ENCODE measurements at regions not wholly inside any gene's neighbourhood (a gene's known extent, or its start where the extent isn't known, plus 50 kb on each side); places are given as distances from the start of the nearest gene placed in this dataset.

DNA sequence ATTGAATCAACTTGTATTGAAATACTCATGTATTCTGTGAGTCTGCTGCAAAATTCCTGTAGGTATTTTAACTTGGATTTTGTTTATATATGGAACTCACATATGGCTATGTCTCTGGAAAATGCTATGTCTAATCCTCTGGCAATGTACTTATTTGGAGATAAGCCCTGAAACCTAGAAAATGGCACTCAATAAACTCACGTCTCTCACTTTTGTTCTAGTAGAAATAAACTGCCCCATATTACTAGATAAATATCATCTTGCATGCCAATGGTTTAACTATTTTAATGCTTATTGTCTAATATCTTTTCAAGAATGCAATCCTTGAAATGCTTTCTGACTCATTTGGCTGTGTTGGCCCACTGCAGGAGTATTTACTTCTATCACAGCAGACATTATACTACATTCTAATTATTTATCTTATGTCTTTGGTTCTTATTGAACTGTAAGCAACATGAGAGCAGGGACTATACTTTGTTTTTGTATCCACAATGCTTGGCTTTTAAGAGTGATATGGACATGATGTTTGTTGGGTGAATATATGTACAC is 292.2 kb upstream of the RSPO3 start:
- TF ChIP-seq, protein P1, sequence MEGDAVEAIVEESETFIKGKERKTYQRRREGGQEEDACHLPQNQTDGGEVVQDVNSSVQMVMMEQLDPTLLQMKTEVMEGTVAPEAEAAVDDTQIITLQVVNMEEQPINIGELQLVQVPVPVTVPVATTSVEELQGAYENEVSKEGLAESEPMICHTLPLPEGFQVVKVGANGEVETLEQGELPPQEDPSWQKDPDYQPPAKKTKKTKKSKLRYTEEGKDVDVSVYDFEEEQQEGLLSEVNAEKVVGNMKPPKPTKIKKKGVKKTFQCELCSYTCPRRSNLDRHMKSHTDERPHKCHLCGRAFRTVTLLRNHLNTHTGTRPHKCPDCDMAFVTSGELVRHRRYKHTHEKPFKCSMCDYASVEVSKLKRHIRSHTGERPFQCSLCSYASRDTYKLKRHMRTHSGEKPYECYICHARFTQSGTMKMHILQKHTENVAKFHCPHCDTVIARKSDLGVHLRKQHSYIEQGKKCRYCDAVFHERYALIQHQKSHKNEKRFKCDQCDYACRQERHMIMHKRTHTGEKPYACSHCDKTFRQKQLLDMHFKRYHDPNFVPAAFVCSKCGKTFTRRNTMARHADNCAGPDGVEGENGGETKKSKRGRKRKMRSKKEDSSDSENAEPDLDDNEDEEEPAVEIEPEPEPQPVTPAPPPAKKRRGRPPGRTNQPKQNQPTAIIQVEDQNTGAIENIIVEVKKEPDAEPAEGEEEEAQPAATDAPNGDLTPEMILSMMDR (IDR thresholded peaks at IDR 0.05): no peak
- no peak for TF ChIP-seq ZFX (IDR thresholded peaks at IDR 0.05; ENCODE audit: borderline replicate concordance)
